K562 (cell line): ENCODE measurements at regions not wholly inside any gene's neighbourhood (a gene's known extent, or its start where the extent isn't known, plus 50 kb on each side); places are given as distances from the start of the nearest gene placed in this dataset.

ENCODE experiments used
- C11orf30 ChIP-seq: fragments of 450-650 bp; IDR thresholded peaks from 2 replicates; pipeline ENCODE4 v1.6.1; 2016; ENCODE audit warnings: low read depth, mild to moderate bottlenecking
- HOXB6 ChIP-seq: fragments of 250-450 bp; sonication (Bioruptor Pico); IDR thresholded peaks from 2 replicates; pipeline ENCODE4 v1.5.1; 2022; ENCODE audit warnings: mild to moderate bottlenecking, borderline replicate concordance
- MAFF ChIP-seq: IDR thresholded peaks from 2 replicates; pipeline ENCODE4 v1.6.1; 2012; ENCODE audit warnings: low read length, improper control_type of control experiment
- MAFK ChIP-seq: IDR thresholded peaks from 2 replicates; pipeline ENCODE4 v1.6.1; 2011; ENCODE audit warnings: low read length, improper control_type of control experiment
- MGA ChIP-seq: fragments of 450-650 bp; IDR thresholded peaks from 2 replicates; pipeline ENCODE4 v1.6.1; 2016; ENCODE audit warnings: mild to moderate bottlenecking, moderate library complexity
- SMARCA4 ChIP-seq: fragments of 450-650 bp; IDR thresholded peaks from 2 replicates; pipeline ENCODE4 v1.6.1; 2016
- ZC3H8 ChIP-seq: fragments of 450-650 bp; IDR thresholded peaks from 2 replicates; pipeline ENCODE4 v1.6.1; 2017
- ZNF175 ChIP-seq: fragments of 200-800 bp; sonication (Bioruptor generic); IDR thresholded peaks from 2 replicates; pipeline ENCODE4 v1.6.1; 2016; ENCODE audit warnings: low read depth, mild to moderate bottlenecking, missing genetic modification characterization, missing compliant biosample characterization
- ZNF3 ChIP-seq: fragments of 250-450 bp; sonication (Bioruptor Pico); IDR thresholded peaks from 2 replicates; pipeline ENCODE4 v1.5.0; 2021; ENCODE audit warnings: mild to moderate bottlenecking, moderate library complexity
- ZNF316 ChIP-seq: fragments of 450-650 bp; IDR thresholded peaks from 2 replicates; pipeline ENCODE4 v1.6.1; 2016
- TF ChIP-seq, protein P1 (sequence below): fragments of 450-650 bp; formaldehyde crosslinking; IDR thresholded peaks from 2 replicates; pipeline ENCODE4 v1.4.0; 2020; ENCODE audit warnings: mild to moderate bottlenecking, moderate library complexity

GRCh38 chr3:177263615-177264368 lies 66.5 kb upstream of the TBL1XR1 start (continued):
- peak; percentile 50 for TF ChIP-seq MGA
- TF ChIP-seq, protein P1, sequence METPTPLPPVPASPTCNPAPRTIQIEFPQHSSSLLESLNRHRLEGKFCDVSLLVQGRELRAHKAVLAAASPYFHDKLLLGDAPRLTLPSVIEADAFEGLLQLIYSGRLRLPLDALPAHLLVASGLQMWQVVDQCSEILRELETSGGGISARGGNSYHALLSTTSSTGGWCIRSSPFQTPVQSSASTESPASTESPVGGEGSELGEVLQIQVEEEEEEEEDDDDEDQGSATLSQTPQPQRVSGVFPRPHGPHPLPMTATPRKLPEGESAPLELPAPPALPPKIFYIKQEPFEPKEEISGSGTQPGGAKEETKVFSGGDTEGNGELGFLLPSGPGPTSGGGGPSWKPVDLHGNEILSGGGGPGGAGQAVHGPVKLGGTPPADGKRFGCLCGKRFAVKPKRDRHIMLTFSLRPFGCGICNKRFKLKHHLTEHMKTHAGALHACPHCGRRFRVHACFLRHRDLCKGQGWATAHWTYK (CRISPR knock-in tag) = no peak
- peak; percentile 91 for TF ChIP-seq MAFF
- TF ChIP-seq HOXB6 = no peak
- TF ChIP-seq ZC3H8 = no peak
- TF ChIP-seq ZNF316 = peak; percentile 99
- peak; percentile 73 for TF ChIP-seq SMARCA4
- peak; percentile 97 for TF ChIP-seq C11orf30
- TF ChIP-seq MAFK = peak; percentile 91
- TF ChIP-seq ZNF175 (CRISPR knock-in tag) = no peak
- no peak for TF ChIP-seq ZNF3
- TF ChIP-seq, all 486 proteins: peak for 27
